ENCODE measurements at regions not wholly inside any gene's neighbourhood (a gene's known extent, or its start where the extent isn't known, plus 50 kb on each side); places are given as distances from the start of the nearest gene placed in this dataset.

DNA sequence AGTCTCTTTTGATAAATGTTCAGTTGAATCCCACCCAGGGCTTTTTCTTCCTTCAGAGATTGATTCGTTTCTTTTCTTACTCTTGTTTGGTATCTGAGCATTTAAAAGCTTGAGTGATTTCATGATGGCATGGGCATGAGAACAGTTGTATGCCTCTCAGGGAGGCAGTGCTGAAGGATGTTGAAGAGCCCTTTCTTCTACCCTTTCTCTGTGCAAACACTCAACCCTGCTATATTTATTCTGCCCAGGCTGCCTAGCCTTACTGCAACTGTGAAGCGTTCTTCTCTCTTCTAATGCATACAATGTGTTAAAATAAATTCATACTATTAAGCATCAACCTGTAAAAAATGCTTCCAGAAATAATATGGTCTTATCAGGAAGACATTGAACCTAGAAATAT, 367.6 kb upstream of the LCORL start:
- Histone ChIP-seq H3K27me3 (ENCODE audit: low read depth, low read length) (no peaks in the 10 kb centered on the region), H3K4me1 (ENCODE audit: control insufficient read depth in 1 of 2, insufficient read depth in 2 of 2, low read length in 2 of 2) (no peaks in the 10 kb centered on the region), H3K9me3 (ENCODE audit: control insufficient read depth in 1 of 2, low read length in 2 of 2) (no peaks in the 10 kb centered on the region), H3K36me3 (ENCODE audit: control insufficient read depth in 1 of 2, insufficient read depth in 2 of 2, low read length in 2 of 2) (no peaks in the 10 kb centered on the region), H3K4me3 (ENCODE audit: low read depth in 1 of 2, low read length in 2 of 2) (no peak overlapping the region), H3K27ac (ENCODE audit: low read length) (no peak overlapping the region)

DNA sequence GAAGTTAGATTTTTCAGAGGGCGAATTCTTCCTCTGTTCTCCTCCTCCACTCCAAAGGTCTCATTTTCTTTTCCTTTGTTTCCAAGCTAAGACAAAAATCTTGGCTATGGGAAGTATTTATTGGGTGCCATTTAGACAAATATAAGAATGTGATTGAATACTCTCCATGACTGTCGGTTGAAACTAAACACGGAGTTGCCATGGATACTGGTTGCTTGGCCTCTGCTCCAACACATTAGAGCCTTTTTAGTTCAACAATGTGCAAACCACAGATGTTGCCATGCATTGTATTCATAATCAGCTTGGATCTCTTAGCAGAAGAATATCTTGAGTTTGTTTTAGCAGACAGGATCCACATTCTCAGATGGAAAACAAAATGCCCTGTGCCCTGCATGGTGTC, 366.5 kb upstream of the LCORL start:
- Histone ChIP-seq H3K4me3 (ENCODE audit: low read depth in 1 of 2, low read length in 2 of 2) (no peak overlapping the region), H3K36me3 (ENCODE audit: control insufficient read depth in 1 of 2, insufficient read depth in 2 of 2, low read length in 2 of 2) (no peaks in the 10 kb centered on the region), H3K27me3 (ENCODE audit: low read depth, low read length) (no peaks in the 10 kb centered on the region), H3K27ac (ENCODE audit: low read length) (no peak overlapping the region), H3K9me3 (ENCODE audit: control insufficient read depth in 1 of 2, low read length in 2 of 2) (no peaks in the 10 kb centered on the region), H3K4me1 (ENCODE audit: control insufficient read depth in 1 of 2, insufficient read depth in 2 of 2, low read length in 2 of 2) (no peaks in the 10 kb centered on the region)

DNA sequence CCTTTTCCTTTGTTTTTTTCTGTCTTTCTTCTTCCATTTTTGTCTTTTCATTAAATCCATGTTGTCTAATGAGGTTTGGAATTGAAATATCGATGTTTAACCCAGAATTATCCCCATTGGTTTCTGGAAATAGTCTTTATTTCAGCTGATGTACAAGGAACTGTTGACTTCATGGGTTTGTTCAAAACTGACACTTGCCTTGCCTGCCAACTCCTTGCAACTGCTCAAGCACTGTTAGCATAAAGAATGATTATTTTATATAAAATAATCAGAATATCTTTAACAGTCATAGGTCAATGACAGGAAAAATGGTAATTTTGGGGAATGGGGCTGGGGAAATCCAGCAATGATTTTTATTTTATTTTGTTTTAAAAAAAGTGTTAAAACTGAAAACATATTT, 359.6 kb upstream of the LCORL start:
- Histone ChIP-seq H3K36me3 (ENCODE audit: control insufficient read depth in 1 of 2, insufficient read depth in 2 of 2, low read length in 2 of 2) (no peaks in the 10 kb centered on the region), H3K4me1 (ENCODE audit: control insufficient read depth in 1 of 2, insufficient read depth in 2 of 2, low read length in 2 of 2) (no peaks in the 10 kb centered on the region), H3K27me3 (ENCODE audit: low read depth, low read length) (no peaks in the 10 kb centered on the region), H3K9me3 (ENCODE audit: control insufficient read depth in 1 of 2, low read length in 2 of 2) (no peaks in the 10 kb centered on the region), H3K4me3 (ENCODE audit: low read depth in 1 of 2, low read length in 2 of 2) (no peak overlapping the region), H3K27ac (ENCODE audit: low read length) (no peak overlapping the region)

DNA sequence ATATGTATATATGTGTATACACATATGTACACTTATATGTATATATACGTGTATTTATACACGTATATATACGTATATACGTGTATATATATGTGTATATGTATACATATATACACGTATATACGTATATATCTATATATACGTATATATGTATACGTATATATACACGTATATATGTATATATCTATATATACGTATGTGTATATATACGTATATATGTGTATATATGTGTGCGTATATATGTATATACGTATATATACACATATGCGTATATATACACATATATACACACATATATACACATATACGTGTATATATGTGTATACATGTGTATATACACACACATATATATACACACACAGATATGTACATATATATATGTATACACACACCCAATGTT, 348.0 kb upstream of the LCORL start:
- Histone ChIP-seq H3K36me3 (ENCODE audit: control insufficient read depth in 1 of 2, insufficient read depth in 2 of 2, low read length in 2 of 2) (no peaks in the 10 kb centered on the region), H3K27me3 (ENCODE audit: low read depth, low read length) (no peaks in the 10 kb centered on the region), H3K27ac (ENCODE audit: low read length) (no peak overlapping the region), H3K4me3 (ENCODE audit: low read depth in 1 of 2, low read length in 2 of 2) (no peak overlapping the region), H3K4me1 (ENCODE audit: control insufficient read depth in 1 of 2, insufficient read depth in 2 of 2, low read length in 2 of 2) (no peaks in the 10 kb centered on the region), H3K9me3 (ENCODE audit: control insufficient read depth in 1 of 2, low read length in 2 of 2) (no peaks in the 10 kb centered on the region)

DNA sequence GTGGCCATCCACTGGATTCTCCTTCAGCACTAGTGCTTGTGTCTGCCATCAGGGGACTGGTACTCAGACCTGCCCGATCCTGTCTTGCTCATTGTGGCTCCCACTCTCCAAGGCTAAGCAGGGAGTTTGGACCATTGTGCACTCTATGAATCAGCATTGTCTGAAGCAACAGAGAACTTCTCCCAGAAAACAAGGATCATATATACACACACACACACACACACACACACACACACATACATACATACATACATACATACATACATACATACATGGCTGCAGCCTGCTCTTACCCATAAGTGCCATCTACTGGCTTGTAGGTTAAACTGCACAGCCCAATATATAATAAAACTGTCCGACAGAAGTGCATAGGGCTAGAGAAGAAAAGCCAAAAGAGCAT, 345.3 kb upstream of the LCORL start:
- no peaks in the 10 kb centered on the region for H3K36me3 ChIP-seq (ENCODE audit: control insufficient read depth in 1 of 2, insufficient read depth in 2 of 2, low read length in 2 of 2)

DNA sequence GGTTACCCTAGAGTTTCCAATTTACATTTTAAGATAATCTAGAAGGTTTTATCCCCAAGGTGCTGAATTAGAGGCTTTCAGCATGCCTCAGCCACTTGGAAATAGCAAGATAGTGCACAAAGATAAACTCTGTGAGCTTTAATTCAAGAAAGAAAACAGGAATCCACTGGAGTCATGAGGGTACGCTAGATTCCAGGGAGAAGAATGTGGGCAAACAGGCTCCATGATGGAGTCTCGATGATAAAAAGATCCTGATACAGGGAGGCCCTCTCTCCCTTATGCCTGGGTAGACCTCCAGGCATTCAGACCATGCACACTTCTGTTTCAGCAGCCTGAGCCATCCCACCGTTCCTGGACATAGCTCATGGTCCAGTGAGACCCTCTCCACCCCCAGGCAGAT, 344.6 kb upstream of the LCORL start:
- Histone ChIP-seq H3K4me3 (ENCODE audit: low read depth in 1 of 2, low read length in 2 of 2) (no peak overlapping the region), H3K27ac (ENCODE audit: low read length) (no peak overlapping the region), H3K27me3 (ENCODE audit: low read depth, low read length) (no peaks in the 10 kb centered on the region), H3K9me3 (ENCODE audit: control insufficient read depth in 1 of 2, low read length in 2 of 2) (no peaks in the 10 kb centered on the region), H3K4me1 (ENCODE audit: control insufficient read depth in 1 of 2, insufficient read depth in 2 of 2, low read length in 2 of 2) (no peaks in the 10 kb centered on the region), H3K36me3 (ENCODE audit: control insufficient read depth in 1 of 2, insufficient read depth in 2 of 2, low read length in 2 of 2) (no peaks in the 10 kb centered on the region)

More for the DNA sequence above, 345.3 kb upstream of the LCORL start:
- no peaks in the 10 kb centered on the region for H3K4me1 ChIP-seq (ENCODE audit: control insufficient read depth in 1 of 2, insufficient read depth in 2 of 2, low read length in 2 of 2)
- no peaks in the 10 kb centered on the region for H3K27me3 ChIP-seq (ENCODE audit: low read depth, low read length)
- H3K9me3 ChIP-seq (ENCODE audit: control insufficient read depth in 1 of 2, low read length in 2 of 2) = no peaks in the 10 kb centered on the region
- no peak overlapping the region for H3K4me3 ChIP-seq (ENCODE audit: low read depth in 1 of 2, low read length in 2 of 2)
- H3K27ac ChIP-seq (ENCODE audit: low read length) = no peak overlapping the region

DNA sequence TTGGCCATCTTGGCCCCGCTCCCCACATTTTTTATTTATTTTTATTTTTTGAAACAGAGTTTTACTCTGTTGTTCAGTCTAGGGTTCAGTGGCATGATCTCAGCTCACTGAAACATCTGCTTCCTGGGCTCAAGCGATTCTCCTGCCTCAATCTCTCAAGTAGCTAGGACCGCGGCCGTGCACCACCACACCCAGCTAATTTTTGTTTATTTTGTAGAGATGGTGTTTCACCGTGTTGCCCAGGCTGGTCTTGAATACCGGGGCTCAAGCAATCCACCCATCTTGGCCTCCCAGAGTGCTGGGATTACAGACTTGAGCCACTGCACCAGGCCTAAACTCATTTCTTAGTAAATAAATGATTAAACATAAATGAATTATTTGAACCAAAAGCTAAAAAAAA, 322.0 kb upstream of the LCORL start:
- no peaks in the 10 kb centered on the region for H3K4me1 ChIP-seq (ENCODE audit: control insufficient read depth in 1 of 2, insufficient read depth in 2 of 2, low read length in 2 of 2)
- H3K27me3 ChIP-seq (ENCODE audit: low read depth, low read length) = no peaks in the 10 kb centered on the region
- no peak overlapping the region for H3K27ac ChIP-seq (ENCODE audit: low read length)
- no peaks in the 10 kb centered on the region for H3K36me3 ChIP-seq (ENCODE audit: control insufficient read depth in 1 of 2, insufficient read depth in 2 of 2, low read length in 2 of 2)
- peaks cover 0 to 2% of the 10 kb centered on the region in 2 donors for H3K9me3 ChIP-seq (ENCODE audit: control insufficient read depth in 1 of 2, low read length in 2 of 2)
- H3K4me3 ChIP-seq (ENCODE audit: low read depth in 1 of 2, low read length in 2 of 2) = no peak overlapping the region

DNA sequence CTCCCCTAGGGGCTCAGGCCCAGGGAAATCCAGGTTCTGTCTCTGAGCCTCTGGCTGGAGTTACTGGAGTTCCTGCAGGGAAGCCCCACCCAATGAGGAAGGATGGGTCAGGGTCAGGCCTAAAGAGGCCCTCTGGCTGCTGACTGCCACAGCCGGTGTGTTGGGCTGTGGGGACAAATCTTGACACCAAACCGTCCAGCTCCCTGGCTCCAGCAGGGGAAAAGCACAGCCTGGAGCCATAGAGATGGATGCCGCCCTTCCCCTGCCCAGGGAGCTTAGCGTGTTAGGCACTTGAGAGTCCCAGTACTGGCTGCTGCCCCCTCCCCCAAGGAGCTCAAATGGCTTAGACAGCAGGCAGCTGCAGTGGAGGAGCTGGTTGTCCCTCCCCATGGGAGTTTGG, 321.3 kb upstream of the LCORL start:
- no peaks in the 10 kb centered on the region for H3K27me3 ChIP-seq (ENCODE audit: low read depth, low read length)
- no peak overlapping the region for H3K27ac ChIP-seq (ENCODE audit: low read length)
- H3K36me3 ChIP-seq (ENCODE audit: control insufficient read depth in 1 of 2, insufficient read depth in 2 of 2, low read length in 2 of 2) = no peaks in the 10 kb centered on the region
- H3K9me3 ChIP-seq (ENCODE audit: control insufficient read depth in 1 of 2, low read length in 2 of 2) = peaks cover 0 to 4% of the 10 kb centered on the region in 2 donors
- H3K4me3 ChIP-seq (ENCODE audit: low read depth in 1 of 2, low read length in 2 of 2) = no peak overlapping the region
- H3K4me1 ChIP-seq (ENCODE audit: control insufficient read depth in 1 of 2, insufficient read depth in 2 of 2, low read length in 2 of 2) = no peaks in the 10 kb centered on the region

DNA sequence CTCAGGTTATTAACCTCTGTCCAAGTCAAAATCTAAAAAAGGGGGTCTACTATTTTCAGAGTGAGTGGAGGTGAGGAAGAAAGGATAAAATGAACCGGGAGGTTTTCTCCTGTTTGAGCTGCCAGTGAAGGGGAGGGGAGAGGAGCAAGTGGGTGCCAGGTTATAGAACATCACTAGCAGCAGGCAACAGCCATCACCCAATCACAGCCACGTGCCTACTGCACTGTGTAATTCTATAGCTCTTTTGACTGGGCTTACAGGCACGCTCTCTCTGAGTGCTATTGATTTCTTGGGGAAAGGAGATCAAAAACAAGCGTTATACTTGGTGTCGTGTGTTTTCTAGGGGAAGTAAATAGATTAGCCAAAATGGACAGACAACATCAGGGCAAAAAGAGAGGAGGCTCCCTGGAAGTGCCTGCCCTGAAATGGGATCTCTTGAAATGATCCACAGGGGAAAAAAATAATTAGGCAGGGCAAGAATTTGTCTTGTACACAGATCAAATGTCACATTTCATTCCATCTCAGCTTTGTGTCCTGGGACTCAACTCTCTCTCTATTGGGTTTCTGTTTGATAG, 300.5 kb upstream of the LCORL start:
- H3K4me1 ChIP-seq (ENCODE audit: control insufficient read depth in 1 of 2, insufficient read depth in 2 of 2, low read length in 2 of 2) = no peaks in the 10 kb centered on the region
- H3K27ac ChIP-seq (ENCODE audit: low read length) = no peak overlapping the region
- H3K36me3 ChIP-seq (ENCODE audit: control insufficient read depth in 1 of 2, insufficient read depth in 2 of 2, low read length in 2 of 2) = no peaks in the 10 kb centered on the region

DNA sequence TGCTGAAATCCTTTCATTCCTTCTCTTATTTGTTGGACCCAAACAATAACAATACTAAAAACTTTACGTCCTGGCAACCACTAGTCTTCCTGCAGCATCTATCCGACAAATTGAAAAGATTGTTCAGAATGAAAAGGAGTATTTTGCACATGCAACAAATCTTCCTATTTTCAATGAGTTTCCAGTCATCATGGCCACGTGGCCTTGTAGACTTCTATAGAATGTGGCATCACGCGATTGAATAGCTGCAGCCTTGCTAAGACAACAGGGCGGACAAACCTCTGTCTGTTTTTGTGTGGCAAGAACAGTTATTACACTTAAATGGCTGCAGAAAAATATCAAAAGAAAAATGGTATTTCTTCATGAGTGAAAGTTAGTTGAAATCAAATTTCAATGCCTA, 297.9 kb upstream of the LCORL start:
- no peaks in the 10 kb centered on the region for H3K9me3 ChIP-seq (ENCODE audit: control insufficient read depth in 1 of 2, low read length in 2 of 2)
- no peak overlapping the region for H3K27ac ChIP-seq (ENCODE audit: low read length)
- H3K4me1 ChIP-seq (ENCODE audit: control insufficient read depth in 1 of 2, insufficient read depth in 2 of 2, low read length in 2 of 2) = no peaks in the 10 kb centered on the region
- no peaks in the 10 kb centered on the region for H3K27me3 ChIP-seq (ENCODE audit: low read depth, low read length)
- H3K4me3 ChIP-seq (ENCODE audit: low read depth in 1 of 2, low read length in 2 of 2) = peak overlapping the region; percentile 28 to 30
- no peaks in the 10 kb centered on the region for H3K36me3 ChIP-seq (ENCODE audit: control insufficient read depth in 1 of 2, insufficient read depth in 2 of 2, low read length in 2 of 2)

More for the DNA sequence above, 300.5 kb upstream of the LCORL start:
- H3K9me3 ChIP-seq (ENCODE audit: control insufficient read depth in 1 of 2, low read length in 2 of 2) = no peaks in the 10 kb centered on the region
- H3K27me3 ChIP-seq (ENCODE audit: low read depth, low read length) = no peaks in the 10 kb centered on the region
- no peak overlapping the region for H3K4me3 ChIP-seq (ENCODE audit: low read depth in 1 of 2, low read length in 2 of 2)

DNA sequence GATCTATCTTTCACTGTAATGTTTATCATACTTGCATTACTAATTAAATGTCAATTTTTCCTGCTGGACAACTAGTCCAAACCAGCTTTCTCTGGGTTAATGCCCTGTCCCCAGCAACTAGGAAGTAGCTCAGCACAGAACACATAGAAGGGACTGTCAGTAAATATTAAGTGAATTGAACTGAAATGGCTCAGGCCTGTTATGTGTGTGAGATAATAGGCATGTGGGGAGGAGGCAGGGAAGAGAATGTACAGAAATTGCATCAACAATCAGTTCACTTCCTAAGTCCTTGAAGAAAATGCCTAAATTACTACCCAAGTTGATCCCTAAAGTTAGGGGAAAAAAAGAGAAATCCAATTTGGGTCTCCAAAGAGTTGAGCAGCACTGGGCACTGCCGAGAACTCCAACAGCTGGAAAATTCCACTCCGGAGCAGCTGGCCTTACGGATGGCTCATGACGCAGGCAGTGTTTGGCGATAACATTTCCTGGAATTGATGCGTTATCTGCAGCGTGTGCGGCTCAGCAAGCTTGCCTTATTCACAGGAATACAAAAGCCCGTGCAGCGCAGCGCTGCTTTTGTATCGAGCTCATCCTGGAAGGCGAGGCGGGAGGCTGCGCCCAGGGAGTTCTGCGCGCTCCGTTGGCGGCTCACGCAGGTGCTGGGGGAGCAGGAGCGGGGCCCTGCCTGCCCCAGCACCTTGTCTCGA, 297.3 kb upstream of the LCORL start:
- peak overlapping the region; percentile 30 for H3K27ac ChIP-seq (ENCODE audit: low read length)
- H3K4me1 ChIP-seq (ENCODE audit: control insufficient read depth in 1 of 2, insufficient read depth in 2 of 2, low read length in 2 of 2) = no peaks in the 10 kb centered on the region
- H3K36me3 ChIP-seq (ENCODE audit: control insufficient read depth in 1 of 2, insufficient read depth in 2 of 2, low read length in 2 of 2) = no peaks in the 10 kb centered on the region

DNA sequence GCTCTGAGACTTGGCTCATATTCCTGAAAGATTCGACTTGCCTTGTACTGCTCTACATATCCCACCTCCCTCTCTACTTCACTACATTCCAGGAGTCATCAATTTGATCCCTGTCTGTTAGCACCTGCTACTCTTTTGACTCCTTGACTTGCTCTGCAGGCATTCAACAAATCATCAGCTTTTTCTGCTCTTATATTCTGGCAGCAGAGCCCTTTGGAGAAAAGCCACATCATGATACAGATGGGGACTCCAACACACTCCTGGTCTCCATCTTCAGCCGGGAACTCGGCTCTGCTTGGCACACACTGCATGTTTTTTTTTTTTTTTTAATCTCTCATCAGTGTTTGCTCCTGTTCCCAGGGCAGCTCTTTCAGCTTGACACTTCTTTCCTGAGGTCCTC, 293.2 kb upstream of the LCORL start:
- H3K4me1 ChIP-seq (ENCODE audit: control insufficient read depth in 1 of 2, insufficient read depth in 2 of 2, low read length in 2 of 2) = no peaks in the 10 kb centered on the region
- H3K36me3 ChIP-seq (ENCODE audit: control insufficient read depth in 1 of 2, insufficient read depth in 2 of 2, low read length in 2 of 2) = no peaks in the 10 kb centered on the region
- no peak overlapping the region for H3K4me3 ChIP-seq (ENCODE audit: low read depth in 1 of 2, low read length in 2 of 2)
- H3K27ac ChIP-seq (ENCODE audit: low read length) = no peak overlapping the region
- no peaks in the 10 kb centered on the region for H3K9me3 ChIP-seq (ENCODE audit: control insufficient read depth in 1 of 2, low read length in 2 of 2)
- H3K27me3 ChIP-seq (ENCODE audit: low read depth, low read length) = no peaks in the 10 kb centered on the region

More for the DNA sequence above, 297.3 kb upstream of the LCORL start:
- H3K9me3 ChIP-seq (ENCODE audit: control insufficient read depth in 1 of 2, low read length in 2 of 2) = no peaks in the 10 kb centered on the region
- peak overlapping the region; percentile 28 to 30 for H3K4me3 ChIP-seq (ENCODE audit: low read depth in 1 of 2, low read length in 2 of 2)
- H3K27me3 ChIP-seq (ENCODE audit: low read depth, low read length) = no peaks in the 10 kb centered on the region

Measured in muscle layer of duodenum (tissue), 2 donors.